HG02870 (cell line): ENCODE measurements at regions not wholly inside any gene's neighbourhood (a gene's known extent, or its start where the extent isn't known, plus 50 kb on each side); places are given as distances from the start of the nearest gene placed in this dataset.

Experiments
- ATAC-seq: cut with Tn5 transposase; IDR thresholded peaks from one replicate; pipeline ENCODE4 v1.9.1; 2021; ENCODE audit warnings: mild to moderate bottlenecking, moderate library complexity; ENCODE audit not compliant: unreplicated experiment

DNA sequence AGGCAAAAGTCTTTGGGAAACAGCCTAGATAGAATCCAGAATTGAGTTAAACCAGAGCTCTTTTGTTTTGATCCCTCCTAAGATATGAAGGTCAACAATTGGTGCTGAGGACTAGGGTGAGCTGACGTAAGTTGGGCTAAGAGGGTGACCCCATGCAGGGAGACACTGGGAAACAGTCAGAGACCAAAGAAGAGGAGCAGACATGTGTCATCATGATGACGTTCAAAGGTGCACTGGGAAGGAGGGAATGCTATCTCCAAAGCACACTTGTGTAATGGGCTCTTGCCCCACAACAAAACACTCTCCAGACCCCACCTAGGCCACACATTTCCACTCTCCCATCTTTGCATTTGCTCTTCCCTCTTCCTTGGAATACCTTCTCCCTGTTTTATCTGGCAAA, 481.4 kb downstream of the COG6 start:
- ATAC-seq, result no peak

DNA sequence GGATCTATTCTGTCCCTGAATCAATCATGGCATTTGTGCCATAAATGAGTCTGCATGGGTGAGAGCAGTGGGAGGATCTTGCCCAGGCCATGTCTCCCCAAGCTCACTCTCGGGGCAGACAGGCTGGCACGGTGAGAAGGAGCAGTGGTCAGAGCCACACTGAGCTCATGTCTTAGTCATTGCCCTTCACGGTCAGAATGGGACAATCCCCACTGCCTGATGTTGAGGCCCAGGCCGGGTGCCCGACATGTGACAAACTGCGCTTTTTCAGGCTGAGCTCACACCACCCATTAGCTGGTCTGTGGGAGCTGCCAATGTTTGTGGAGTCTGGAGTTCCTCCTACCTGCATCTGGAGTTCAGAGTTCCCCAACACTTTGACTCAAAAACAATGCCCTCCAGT, 481.9 kb downstream of the COG6 start:
- no peak for ATAC-seq

DNA sequence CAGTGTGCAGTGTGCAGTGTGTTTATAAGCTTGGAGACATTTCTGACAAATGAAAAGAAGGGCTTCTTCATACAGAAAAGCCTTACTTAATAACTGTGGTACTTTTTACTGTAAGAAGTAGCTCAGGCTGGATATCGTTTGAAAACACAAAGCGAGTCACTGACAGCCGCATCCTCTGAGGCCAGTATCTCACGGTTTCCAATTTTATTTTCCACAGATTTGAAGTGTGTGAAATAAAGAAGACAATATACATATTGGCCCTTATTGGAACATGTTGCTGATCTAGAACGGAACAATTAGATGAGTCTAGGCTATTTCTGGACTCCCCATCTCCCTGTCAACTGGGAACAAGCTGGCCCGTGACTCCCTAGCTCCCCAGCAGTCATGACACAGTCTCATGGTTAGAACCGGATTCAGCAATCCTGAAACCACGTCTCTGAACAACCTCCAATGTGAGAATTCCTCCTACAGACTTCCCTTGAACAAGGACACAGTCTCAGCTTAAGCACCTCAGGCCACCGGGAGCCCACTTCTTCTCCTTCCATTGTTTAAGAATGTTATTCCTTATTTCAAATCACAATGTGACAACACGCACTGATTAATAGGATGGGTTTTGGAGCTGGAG, 484.5 kb downstream of the COG6 start:
- no peak for ATAC-seq

DNA sequence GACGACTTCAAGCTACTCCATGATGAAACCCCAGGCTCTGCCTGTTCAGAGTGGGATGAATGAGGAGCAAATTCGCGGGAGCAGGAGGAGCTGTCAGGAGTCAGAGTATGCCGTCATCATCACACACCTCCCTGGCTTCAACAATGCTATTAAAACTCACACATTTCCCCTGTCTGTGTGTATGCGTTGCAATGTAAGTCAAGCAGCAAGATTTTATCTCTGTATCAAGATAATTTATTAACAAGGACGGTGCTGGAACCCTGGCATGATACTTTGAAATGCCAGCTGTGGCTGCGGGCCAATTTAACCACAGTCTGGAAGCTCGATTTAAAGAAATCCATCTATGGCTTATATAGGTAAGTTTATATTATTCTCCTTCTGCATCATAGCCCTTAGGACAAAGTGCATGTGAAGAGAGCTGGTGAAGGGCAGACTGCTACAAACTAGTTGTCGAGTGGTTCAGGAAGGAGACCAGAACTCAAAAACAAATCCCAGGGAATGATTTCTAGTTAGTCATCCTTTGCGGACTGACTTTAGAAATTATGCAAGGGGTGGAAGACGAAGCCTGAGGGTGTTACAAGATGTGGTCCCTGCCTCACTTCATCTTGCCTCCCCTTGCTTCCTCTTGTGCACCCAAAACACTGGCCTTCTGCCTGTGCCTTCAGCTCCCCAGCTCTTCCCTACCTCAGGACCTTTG, 486.5 kb downstream of the COG6 start:
- no peak for ATAC-seq

DNA sequence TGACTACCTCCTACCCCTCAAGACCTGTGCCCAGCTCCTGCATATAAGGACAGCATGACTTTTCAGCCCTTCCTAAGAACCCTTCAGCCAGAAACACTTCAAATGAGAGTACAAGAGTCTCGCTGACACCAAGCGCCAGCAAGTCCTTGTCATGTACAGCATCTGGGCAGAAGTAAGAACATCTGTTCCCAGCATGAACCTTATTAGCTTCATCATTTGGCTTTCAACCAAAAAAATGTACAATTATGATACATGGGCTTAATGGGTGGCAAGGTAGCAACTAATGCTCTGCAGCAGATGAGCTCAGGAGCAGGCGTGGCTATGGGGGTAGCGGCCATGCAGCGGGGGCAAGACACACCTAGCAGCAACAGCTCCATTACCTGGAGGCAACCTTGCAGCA, 487.6 kb downstream of the COG6 start:
- no peak for ATAC-seq

DNA sequence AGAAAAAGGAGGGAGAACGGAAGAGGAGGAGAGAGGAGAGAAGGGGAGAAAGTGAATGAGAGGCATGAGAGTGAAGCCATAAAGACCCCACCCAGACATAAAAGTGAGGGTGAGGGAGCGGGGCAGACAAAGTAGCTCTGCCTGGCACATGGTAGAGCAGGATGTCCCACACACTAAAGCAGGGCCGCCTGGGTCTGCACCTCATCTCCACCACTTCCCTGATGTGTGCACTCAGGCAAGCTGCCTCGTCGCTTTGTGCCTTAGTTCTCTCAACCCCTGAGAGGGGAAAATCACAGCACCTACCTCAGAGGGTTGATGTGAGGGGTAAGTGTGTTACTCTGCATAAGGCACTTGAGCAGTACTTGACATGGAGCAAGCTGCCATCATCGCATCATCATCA, 488.1 kb downstream of the COG6 start:
- ATAC-seq, result no peak

DNA sequence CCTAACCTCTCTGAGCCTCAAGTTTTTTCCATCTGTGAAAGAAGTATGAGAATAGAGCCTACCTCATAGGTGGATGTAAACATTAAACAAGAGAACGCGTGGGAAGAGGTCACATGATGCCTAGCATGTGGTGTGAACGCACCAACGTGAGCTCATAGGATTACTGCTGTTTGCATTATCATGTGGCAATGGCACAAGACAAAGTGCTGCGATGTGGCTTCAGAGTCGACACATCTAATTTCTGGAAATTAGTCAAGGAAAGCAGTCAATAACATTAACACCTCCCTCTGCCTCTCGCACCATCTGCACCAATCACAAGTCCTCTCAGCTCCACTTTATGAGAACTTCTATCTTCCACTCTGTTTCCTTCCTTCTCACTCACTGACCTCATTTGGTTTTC, 489.7 kb downstream of the COG6 start:
- no peak for ATAC-seq

DNA sequence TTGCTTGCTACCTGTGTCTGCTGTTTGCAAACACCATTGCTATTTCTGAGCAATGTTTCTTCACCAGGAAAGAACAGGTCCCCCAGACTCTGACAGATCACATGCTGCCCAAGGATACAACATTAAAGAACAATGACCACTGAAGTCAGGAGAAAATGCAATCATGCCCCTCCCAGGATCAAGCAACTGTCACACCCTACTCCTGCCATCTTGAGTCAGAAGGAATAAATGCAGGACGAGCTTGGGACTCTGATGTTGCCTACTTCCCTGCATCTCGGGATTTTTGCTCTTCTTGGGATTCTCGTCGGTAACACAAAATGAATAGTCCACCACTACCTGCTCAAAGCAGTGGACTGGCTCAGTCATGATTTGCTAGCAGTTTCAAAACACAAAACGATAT, 490.6 kb downstream of the COG6 start:
- ATAC-seq, result no peak

DNA sequence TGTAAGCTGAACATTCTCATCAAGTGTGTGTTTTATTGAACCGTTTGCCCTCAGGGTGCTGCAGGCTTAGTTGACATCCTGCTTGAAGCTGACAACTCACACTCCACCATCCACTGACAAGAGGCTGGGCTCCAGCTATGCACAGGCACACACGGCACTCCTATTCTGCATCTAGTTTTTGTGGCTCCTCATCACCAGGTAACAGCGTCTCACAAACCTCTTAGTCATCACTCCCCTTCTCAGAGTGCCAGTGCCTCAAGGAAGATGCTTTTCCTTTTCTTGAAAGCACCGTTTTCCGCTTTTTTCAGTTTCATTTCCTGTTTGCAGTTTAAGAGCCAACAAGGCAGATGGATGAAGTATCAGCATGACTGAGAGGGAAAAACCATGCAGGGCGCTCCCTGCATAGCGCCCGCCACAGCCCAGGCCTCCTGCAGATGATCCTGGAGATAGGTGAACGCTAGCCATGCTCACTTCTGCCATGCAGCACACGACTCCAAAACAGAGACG, 491.2 kb downstream of the COG6 start:
- no peak for ATAC-seq

DNA sequence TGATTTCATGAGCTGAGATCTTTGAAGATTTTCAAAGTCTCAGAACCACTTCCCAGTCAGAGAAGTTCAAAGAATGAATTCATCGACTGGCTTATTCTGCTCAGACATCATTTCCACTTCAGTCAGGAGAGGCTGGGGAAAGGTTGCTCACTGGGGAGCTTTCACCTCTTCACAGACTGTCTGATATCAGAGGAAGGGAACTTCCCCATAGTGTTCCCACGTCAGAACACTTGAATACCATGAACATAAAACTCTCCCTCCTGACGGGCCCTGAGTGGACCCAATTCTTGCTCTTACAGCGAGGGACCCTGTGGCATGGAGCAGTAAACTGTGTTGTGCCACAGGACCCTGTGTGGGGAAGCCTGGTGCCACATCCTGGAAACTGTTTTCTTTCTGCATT, 492.6 kb downstream of the COG6 start:
- ATAC-seq, result no peak

DNA sequence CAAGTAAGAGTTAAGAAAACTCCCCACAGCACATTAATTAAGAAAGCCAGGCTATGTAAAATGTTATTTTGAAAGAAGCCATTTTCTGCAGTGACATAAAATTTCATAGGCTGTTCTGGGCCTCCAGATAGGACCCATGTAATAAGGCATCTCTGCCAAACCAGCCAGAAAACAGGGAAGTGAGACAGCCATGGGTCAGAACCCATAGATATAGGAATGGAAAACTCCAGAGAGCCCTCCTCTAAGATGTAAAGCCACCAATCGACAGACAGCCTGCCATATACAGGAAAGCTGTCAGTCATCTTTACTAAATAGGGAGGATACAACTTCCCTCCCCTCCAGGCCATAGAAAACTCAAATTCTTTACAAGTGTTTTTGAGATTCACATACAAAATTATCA, 493.3 kb downstream of the COG6 start:
- ATAC-seq, result no peak

DNA sequence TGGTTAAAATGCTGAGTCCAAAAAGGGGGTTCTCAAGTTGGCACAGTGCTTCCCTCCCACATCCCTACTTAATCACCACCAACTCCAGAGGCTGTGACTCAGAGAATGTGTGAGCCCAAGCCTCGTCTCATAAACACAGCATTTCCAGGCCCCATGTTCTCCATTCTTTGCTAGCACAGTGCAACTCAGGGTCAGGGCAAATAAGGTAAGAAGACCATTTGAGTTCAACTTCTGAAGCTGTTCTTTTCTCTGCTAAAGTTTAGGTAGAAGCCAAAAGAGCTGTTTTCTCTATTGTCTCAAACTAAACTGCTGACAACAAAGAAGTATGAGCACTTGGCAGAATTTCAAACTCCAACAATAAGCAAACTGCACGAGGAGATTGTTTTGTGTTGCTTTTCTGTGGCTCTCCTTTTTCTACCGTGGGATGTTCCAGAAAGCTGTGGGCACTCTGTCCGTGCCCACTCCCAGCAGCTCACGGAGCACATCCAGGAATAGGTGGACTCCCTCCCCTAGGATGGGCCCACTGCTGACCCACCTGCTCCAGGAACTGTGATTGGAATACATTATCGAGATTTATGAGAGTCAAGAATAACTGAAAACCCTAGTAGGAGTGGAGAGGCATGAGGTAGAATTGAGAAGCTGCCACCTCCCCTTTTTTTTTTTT, 494.3 kb downstream of the COG6 start:
- no peak for ATAC-seq

DNA sequence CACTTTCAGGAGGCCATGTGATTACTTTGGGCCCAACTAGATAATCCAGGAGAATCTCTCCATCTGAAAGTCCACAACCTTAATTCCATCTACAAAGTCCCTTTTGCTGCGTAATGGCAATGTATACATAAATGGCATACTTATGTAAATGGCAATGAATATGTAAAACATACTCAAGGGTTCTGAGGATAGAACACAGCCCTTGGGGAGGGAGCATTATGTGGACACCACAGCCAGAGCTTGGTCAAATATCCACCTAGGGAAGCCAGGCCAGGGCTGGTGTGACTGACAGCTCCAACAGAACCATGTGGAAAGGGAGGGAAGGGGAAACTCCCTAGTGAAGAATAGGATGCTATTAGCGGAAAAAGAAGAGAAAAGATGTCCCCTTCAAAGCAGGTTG, 496.2 kb downstream of the COG6 start:
- ATAC-seq, result no peak

DNA sequence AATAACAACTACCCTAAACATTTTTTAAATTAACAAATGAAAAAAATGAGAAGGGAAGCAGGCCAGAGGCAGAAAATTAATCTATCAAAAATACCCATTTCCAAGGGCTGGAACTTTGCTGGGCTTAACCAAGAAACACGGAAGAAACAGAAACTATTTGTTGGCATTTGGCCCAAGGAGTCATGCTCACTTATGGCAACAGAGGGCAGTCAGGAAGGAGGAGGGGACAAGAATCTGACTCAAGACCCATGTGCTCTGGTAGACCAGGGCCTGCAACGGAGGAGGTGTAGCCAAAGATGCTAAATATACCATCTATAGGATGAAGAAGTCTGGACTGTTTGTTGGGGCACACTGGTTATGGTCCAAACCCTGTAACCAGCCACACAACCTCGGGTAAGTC, 496.7 kb downstream of the COG6 start:
- ATAC-seq, result no peak

DNA sequence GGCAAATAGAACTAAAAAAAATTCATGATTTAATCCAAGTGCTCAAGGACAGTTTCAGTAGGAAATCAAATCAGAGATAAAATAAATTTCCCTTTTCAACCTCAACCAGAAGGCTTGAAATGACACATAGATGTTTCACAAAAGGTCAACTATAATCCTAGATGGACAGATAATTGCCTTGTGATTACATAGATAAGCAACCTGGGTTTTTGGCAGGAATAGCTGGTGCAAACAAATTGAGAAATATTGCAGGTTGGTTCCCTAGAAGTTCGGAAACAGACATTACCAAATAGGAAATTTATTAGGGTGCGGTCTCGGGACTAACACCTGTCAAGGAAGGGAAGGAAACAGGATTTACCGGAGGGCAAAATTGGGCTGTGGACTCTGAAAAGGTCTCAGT, 497.5 kb downstream of the COG6 start:
- ATAC-seq, result no peak

DNA sequence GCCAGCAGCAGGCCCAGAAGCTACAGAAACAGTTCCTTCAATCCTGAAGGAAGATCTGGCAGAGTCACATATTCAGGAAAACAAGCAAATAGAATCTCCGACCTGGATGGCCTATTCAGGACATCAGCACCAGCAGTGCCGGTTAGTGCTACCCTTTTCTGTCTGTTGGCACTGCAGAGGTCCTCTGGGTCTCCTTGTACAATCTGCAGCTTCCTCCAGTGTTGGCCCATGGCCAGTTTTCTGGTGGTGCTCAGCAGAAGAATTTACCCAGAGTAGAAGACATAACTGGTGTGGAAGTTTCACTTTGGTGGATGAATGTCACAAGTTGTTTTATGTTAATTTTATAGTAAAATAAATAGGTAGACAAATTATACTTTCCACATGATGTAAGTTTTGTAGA, 498.1 kb downstream of the COG6 start:
- ATAC-seq, result no peak

DNA sequence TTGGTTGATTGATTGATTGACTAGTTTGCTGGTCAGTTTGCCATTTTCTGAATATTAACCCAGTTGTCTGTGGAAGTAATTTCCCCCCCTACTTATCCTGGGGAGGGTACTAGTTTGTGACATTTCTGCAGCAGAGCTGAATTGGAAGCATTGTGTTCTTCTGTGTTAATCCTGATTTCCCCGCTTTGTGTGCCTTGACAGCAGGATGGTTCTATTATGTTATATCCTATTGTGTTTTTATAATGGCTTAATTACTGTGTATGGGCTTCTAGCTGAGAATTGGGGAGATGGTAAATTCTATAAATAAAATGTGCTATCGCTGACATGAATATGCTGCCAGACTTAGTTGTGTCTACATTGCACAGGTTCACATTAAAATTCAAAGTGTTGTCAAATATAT, 499.7 kb downstream of the COG6 start:
- no peak for ATAC-seq

DNA sequence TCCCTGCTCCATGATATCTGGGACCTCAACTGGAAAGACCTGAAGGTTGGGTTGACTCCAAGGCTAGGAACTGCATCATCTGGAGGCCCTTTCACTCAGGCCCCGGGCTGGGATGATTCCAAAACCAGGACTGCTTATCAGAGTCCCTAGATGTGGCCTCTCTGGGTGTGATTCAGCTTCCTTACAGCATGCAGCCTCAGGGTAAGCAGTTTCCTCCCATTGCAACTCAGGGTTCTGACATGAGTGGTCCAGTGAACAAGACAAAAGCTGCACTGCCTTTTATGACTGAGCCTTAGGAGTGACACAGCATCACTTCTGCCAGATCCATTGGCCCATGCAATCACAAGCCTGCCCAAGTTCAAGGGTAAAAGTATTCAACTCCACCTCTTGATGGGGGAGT, 502.8 kb downstream of the COG6 start:
- ATAC-seq, result no peak

DNA sequence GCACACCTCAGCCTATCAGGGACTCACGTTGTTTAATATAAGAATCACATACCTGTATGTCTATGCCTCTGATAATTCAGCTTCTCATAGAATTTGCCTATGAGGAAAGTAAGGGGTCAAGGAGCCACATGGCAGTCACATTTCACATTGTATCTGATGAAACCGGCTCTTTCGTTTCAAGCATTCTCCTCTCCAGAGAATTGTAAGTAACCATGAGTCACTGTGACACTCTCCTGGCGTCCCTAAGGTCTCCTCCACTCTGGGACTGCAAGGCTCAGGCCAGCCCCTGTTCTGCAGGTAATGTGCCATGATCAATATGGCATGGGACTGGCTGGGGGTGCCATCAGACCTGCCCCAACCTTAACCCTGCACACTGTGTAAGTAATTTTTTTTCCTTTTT, 503.3 kb downstream of the COG6 start:
- ATAC-seq, result no peak

DNA sequence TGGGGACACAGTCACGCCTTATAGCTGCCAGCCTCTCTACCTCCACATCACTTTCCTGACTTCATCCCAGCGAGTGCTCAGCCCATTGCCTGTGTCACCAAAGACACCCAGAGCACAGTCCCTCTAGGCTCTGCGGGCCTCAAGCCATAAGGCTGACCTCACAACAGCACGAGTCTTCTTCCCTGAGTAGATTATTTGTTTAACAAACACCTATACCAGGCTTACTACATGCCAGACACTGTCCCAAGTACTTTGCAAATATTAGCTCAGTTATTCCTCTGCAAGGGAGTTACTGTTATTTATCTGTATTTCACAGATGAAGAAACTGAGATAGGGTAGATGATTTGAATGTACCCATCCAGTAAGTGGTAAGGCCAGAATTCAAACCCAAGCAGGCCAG, 504.3 kb downstream of the COG6 start:
- ATAC-seq, result no peak

DNA sequence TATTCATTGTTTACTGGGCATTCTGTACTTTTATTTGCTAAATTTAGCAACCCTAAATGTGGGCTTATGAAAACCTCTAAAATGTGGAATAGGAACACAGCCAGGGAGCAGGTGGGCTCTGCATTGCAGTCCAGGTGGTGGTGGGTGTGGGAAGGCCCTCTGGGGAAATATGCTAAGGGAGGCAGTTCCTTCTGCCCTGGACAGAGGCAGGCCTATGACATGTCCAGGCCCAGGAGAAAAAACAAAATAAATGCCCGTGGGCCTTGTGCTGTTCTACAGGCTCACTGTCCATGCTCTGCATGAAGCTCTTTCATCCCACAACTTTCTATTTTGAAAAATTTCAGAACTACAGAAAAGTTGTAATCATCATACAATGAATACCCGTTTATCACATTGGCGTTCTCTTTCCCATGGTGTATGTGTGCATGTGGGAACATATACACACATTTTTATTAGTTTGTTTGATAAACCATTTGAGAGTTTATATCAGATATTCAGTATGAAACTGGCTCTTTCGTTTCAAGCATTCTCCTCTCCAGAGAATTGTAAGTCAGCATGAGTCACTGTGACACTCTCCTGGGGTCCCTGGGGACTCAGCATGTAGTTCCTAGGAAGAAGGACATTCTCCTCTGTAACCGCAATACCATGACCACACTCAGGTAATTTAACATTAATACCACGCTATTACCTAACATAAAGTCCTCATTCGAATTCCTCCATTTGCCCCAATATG, 505.3 kb downstream of the COG6 start:
- no peak for ATAC-seq

DNA sequence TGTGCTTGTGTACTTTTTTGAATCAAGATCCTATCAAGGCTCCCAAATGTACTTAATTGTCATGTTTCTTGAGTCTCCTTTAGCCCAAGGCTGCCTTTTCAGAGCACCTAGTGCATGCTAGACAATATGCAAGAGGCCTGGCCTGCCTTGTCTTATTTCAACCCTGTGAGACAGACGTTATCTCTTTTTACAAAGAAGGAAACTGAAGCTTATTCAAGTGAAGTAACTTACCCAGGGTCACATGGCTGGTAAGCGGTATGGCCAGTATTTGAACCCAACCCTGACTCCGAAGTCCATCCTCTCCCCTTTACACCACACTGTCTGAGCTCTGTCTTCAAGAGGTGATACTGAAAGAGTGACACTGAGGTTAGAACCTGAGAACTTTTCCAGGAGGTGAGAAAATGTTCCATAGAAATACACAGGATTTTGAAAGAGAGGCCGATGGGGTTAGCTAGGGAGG, 505.1 kb downstream of the FOXO1 start:
- ATAC-seq, result no peak
